Thoracic aorta (tissue), 2 donors: ENCODE measurements at regions not wholly inside any gene's neighbourhood (a gene's known extent, or its start where the extent isn't known, plus 50 kb on each side); places are given as distances from the start of the nearest gene placed in this dataset.

ENCODE experiments used
- ATAC-seq: fragments of 150-250 bp; one replicate; pipeline ENCODE4 v1.8.0; 2017; ENCODE audit warnings: low read depth; ENCODE audit not compliant: insufficient number of reproducible peaks, low FRiP score
- DNase-seq: peaks from one replicate; pipeline ENCODE4 v3.0.0-alpha.2; 2020; ENCODE audit warnings: low spot score
- H3K27ac ChIP-seq, 2 donors: fragments of 200-600 bp; sonication (generic); 1 replicate in 1 of 2; 2 replicates in 1 of 2; pipeline ENCODE4 v1.5.1; 2016; ENCODE audit warnings: mild to moderate bottlenecking in 2 of 2, moderate library complexity in 2 of 2
- H3K27me3 ChIP-seq: fragments of 200-600 bp; sonication (generic); replicated peaks from 2 replicates; pipeline ENCODE4 v1.6.0; 2016; ENCODE audit warnings: mild to moderate bottlenecking; ENCODE audit not compliant: insufficient read depth
- H3K36me3 ChIP-seq: fragments of 200-600 bp; sonication (generic); one replicate; pipeline ENCODE4 v1.5.1; 2016
- H3K4me1 ChIP-seq, 2 donors: fragments of 200-600 bp; sonication (generic); 1 replicate in 1 of 2; 2 replicates in 1 of 2; pipeline versions ENCODE4 v1.5.1 to v1.6.0; 2016; ENCODE audit warnings: low read depth in 2 of 2, mild to moderate bottlenecking in 1 of 2; ENCODE audit not compliant: control insufficient read depth in 1 of 2
- H3K4me3 ChIP-seq: fragments of 200-600 bp; sonication (generic); 2 replicates; pipeline ENCODE4 v1.5.1; 2016; ENCODE audit warnings: mild to moderate bottlenecking
- H3K9me3 ChIP-seq: fragments of 200-600 bp; sonication (generic); 2 replicates; pipeline ENCODE4 v1.5.1; 2016
- TF ChIP-seq, protein P1 (sequence below): fragments of 200-600 bp; sonication (generic); IDR thresholded peaks from one replicate; pipeline ENCODE4 v1.5.1; 2019; ENCODE audit warnings: antibody characterized with exemption

DNA sequence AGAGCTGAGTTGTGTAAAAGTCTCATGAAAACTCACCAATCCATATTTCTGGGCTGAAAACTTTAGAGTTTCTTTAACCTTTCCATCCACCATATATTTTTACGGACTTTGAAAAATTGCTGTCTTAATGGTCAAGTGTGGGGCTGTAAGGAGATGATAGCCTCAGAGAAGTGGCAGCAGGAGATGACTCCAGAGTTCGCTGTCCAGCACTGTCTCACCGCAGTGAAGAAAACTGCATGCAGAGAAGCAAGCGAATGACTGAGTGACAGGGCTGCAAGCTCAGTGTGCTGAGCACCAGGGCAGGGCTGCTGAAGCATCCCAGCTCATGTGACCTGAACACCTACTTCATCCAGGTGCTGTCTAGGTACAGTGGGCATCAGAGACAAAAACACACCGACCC, 564.5 kb downstream of the ACTR3B start:
- no peak overlapping the region for H3K27ac ChIP-seq
- TF ChIP-seq, protein P1, sequence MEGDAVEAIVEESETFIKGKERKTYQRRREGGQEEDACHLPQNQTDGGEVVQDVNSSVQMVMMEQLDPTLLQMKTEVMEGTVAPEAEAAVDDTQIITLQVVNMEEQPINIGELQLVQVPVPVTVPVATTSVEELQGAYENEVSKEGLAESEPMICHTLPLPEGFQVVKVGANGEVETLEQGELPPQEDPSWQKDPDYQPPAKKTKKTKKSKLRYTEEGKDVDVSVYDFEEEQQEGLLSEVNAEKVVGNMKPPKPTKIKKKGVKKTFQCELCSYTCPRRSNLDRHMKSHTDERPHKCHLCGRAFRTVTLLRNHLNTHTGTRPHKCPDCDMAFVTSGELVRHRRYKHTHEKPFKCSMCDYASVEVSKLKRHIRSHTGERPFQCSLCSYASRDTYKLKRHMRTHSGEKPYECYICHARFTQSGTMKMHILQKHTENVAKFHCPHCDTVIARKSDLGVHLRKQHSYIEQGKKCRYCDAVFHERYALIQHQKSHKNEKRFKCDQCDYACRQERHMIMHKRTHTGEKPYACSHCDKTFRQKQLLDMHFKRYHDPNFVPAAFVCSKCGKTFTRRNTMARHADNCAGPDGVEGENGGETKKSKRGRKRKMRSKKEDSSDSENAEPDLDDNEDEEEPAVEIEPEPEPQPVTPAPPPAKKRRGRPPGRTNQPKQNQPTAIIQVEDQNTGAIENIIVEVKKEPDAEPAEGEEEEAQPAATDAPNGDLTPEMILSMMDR, result no peak
- no peak for ATAC-seq
- H3K36me3 ChIP-seq, result no peaks in the 10 kb centered on the region
- H3K9me3 ChIP-seq, result no peaks in the 10 kb centered on the region
- no peaks in the 10 kb centered on the region for H3K27me3 ChIP-seq
- no peak overlapping the region for H3K4me3 ChIP-seq
- DNase-seq, result no peak
- no peaks in the 10 kb centered on the region for H3K4me1 ChIP-seq

DNA sequence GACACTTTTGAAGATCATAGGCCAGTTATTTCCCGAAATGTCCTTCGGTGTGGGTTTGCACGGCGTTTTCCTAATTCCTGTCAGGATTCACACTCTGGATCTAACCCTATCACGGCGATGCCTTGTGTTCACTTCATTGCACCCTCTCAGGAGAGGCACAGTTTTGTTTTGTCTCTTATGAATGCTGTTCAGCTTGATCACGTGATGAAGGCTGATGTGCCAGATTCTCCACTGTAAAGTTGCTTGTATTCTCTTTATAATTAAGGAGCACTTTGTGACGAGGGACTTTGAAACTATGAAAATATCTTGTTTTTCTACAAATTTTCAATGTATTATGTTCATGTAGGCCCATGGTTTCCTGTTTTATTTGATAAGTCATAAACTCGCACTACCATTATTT, 568.1 kb downstream of the ACTR3B start:
- no peaks in the 10 kb centered on the region for H3K9me3 ChIP-seq
- no peak overlapping the region for H3K27ac ChIP-seq
- no peaks in the 10 kb centered on the region for H3K27me3 ChIP-seq
- no peaks in the 10 kb centered on the region for H3K4me1 ChIP-seq
- ATAC-seq, result no peak
- DNase-seq, result no peak
- no peaks in the 10 kb centered on the region for H3K36me3 ChIP-seq
- no peak overlapping the region for H3K4me3 ChIP-seq
- TF ChIP-seq, protein P1, result no peak

DNA sequence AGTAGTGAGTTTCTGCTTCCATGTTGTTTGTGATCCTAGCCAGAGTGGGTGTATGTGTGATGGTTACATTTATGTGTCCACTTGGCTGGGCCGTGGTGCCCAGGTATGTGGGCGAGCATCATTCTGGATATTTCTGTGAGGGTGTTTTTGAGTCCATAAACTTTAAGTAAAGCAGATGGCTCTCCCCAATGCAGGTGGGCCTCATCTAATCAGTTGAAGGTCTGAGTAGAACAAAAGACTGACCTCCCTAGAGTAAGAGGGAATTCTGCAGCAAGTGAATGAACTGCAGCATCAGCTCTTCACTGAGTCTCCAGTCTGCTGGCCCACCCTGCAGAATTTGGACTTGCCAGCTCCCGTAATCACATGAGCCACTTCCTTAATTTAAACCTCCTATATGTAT, 571.9 kb downstream of the ACTR3B start:
- no peaks in the 10 kb centered on the region for H3K4me1 ChIP-seq
- H3K9me3 ChIP-seq, result no peaks in the 10 kb centered on the region
- no peak for ATAC-seq

DNA sequence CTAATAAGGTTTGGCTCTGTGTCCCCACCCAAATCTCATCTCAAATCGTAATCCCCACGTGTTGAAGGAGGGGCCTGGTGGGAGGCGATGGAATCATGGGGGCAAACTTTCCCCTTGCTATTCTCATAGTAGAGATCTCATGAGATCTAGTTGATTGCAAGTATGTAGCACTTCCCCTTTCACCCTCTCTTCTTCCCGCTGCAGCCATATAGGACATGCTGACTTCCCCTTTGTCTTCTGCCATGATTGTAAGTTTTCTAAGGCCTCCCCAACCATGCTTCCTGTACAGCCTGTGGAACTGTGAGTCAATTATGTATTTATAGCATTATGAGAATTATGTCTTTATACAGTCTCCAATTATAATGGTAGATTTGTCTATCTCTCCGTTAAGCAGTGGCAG, 594.5 kb downstream of the ACTR3B start:
- H3K27ac ChIP-seq, result no peak overlapping the region
- no peak overlapping the region for H3K4me3 ChIP-seq
- ATAC-seq, result no peak
- no peaks in the 10 kb centered on the region for H3K36me3 ChIP-seq
- H3K27me3 ChIP-seq, result no peaks in the 10 kb centered on the region
- H3K9me3 ChIP-seq, result no peaks in the 10 kb centered on the region
- no peaks in the 10 kb centered on the region for H3K4me1 ChIP-seq
- TF ChIP-seq, protein P1, result no peak
- no peak for DNase-seq

More for the DNA sequence above, 571.9 kb downstream of the ACTR3B start:
- Histone ChIP-seq H3K36me3 (no peaks in the 10 kb centered on the region), H3K4me3 (no peak overlapping the region), H3K27me3 (no peaks in the 10 kb centered on the region), H3K27ac (no peak overlapping the region)
- no peak for DNase-seq
- TF ChIP-seq, protein P1, result no peak

DNA sequence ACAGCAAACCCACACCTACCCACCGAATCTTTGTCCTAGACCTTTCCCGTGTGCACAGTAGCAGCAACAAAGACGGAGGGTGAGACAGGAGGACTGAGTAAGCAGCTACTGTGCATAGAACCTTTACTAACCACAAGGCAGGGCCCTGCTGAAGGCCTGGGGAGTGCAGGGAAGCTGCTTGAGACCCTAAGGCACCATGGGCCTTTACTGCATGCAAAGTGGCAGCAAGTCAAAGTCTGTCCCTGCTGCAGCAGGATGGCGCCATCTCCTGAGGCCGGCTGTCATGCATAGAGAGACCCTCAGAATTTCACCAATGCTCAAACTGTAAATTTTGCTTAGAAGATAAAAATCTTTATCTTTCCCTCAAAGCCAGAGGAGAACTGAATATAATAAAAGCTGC, 610.5 kb downstream of the ACTR3B start:
- Histone ChIP-seq H3K27me3 (no peaks in the 10 kb centered on the region), H3K36me3 (no peaks in the 10 kb centered on the region), H3K27ac (no peak overlapping the region), H3K4me3 (no peak overlapping the region), H3K9me3 (peaks cover 4% of the 10 kb centered on the region), H3K4me1 (no peaks in the 10 kb centered on the region)
- DNase-seq, result no peak
- TF ChIP-seq, protein P1, result no peak
- no peak for ATAC-seq
